Esophagus muscularis mucosa (tissue), 4 donors: ENCODE measurements at regions not wholly inside any gene's neighbourhood (a gene's known extent, or its start where the extent isn't known, plus 50 kb on each side); places are given as distances from the start of the nearest gene placed in this dataset.

Experiments
- CTCF ChIP-seq, 3 experiments: fragments of 200-600 bp in 2 of 3; fragments of 450-650 bp in 1 of 3; sonication (generic) in 2 of 3; IDR thresholded peaks; one replicate each; pipeline ENCODE4 v1.5.1; 2017 to 2019; ENCODE audit warnings: antibody characterized with exemption in 3 of 3, mild to moderate bottlenecking in 2 of 3, moderate library complexity in 1 of 3
- EP300 ChIP-seq: sonication (generic); formaldehyde crosslinking; IDR thresholded peaks from one replicate; pipeline ENCODE4 v1.6.1; 2017; ENCODE audit warnings: antibody characterized with exemption
- POLR2A ChIP-seq: fragments of 450-650 bp; IDR thresholded peaks from one replicate; pipeline ENCODE4 v1.6.1; 2017; ENCODE audit warnings: antibody characterized with exemption, moderate library complexity, mild to moderate bottlenecking, low read depth
- POLR2AphosphoS5 ChIP-seq, 2 donors: sonication (generic); formaldehyde crosslinking; IDR thresholded peaks; one replicate each; pipeline ENCODE4 v1.6.1; 2017; ENCODE audit warnings: antibody characterized with exemption in 2 of 2

GRCh38 chr2:194867328-194867727 lies 789.7 kb upstream of the SLC39A10 start:
- TF ChIP-seq POLR2AphosphoS5 (IDR thresholded peaks at IDR 0.05) (no peak), CTCF (IDR thresholded peaks at IDR 0.05) (peak; percentile 29 to 48 (median 37)), POLR2A (no peak), EP300 (no peak)
